Muscle layer of duodenum (tissue), 2 donors: ENCODE measurements at regions not wholly inside any gene's neighbourhood (a gene's known extent, or its start where the extent isn't known, plus 50 kb on each side); places are given as distances from the start of the nearest gene placed in this dataset.

Experiments
- H3K27ac ChIP-seq: one replicate; pipeline ENCODE4 v1.7.0; 2013; ENCODE audit warnings: mild to moderate bottlenecking, low read length
- H3K27me3 ChIP-seq: one replicate; pipeline ENCODE4 v1.7.0; 2013; ENCODE audit warnings: low read depth, mild to moderate bottlenecking, control low read depth, low read length
- H3K36me3 ChIP-seq, 2 donors: one replicate each; pipeline ENCODE4 v1.7.0; 2013; ENCODE audit warnings: low read length in 2 of 2, control low read depth in 1 of 2, mild to moderate bottlenecking in 1 of 2; ENCODE audit not compliant: insufficient read depth in 2 of 2, control insufficient read depth in 1 of 2
- H3K4me1 ChIP-seq, 2 donors: one replicate each; pipeline ENCODE4 v1.7.0; 2013; ENCODE audit warnings: low read length in 2 of 2, mild to moderate bottlenecking in 2 of 2, control low read depth in 1 of 2, moderate library complexity in 1 of 2; ENCODE audit not compliant: insufficient read depth in 2 of 2, control insufficient read depth in 1 of 2
- H3K4me3 ChIP-seq, 2 donors: one replicate each; pipeline ENCODE4 v1.7.0; 2013; ENCODE audit warnings: low read length in 2 of 2, low read depth in 1 of 2, mild to moderate bottlenecking in 1 of 2
- H3K9me3 ChIP-seq, 2 donors: one replicate each; pipeline ENCODE4 v1.7.0; 2013; ENCODE audit warnings: low read length in 2 of 2, control low read depth in 1 of 2, mild to moderate bottlenecking in 1 of 2; ENCODE audit not compliant: control insufficient read depth in 1 of 2
- donor health status: healthy.

GRCh38 chr20:6657904-6658303, 109.6 kb upstream of the BMP2 start:
- peaks cover 0 to 5% of the 10 kb centered on the region in 2 donors for H3K9me3 ChIP-seq
- H3K4me1 ChIP-seq = no peaks in the 10 kb centered on the region
- no peak overlapping the region for H3K27ac ChIP-seq
- H3K27me3 ChIP-seq = no peaks in the 10 kb centered on the region
- no peaks in the 10 kb centered on the region for H3K36me3 ChIP-seq
- no peak overlapping the region for H3K4me3 ChIP-seq

- H3K4me3 ChIP-seq = no peak overlapping the region
- H3K27me3 ChIP-seq = no peaks in the 10 kb centered on the region
- no peaks in the 10 kb centered on the region for H3K4me1 ChIP-seq
- no peaks in the 10 kb centered on the region for H3K36me3 ChIP-seq
- peaks cover 0 to 5% of the 10 kb centered on the region in 2 donors for H3K9me3 ChIP-seq
- H3K27ac ChIP-seq = no peak overlapping the region
Measured at GRCh38 chr20:6657111-6657510, 110.4 kb upstream of the BMP2 start.

GRCh38 chr20:6654513-6655252, 112.8 kb upstream of the BMP2 start:
- H3K4me3 ChIP-seq = no peak overlapping the region
- H3K4me1 ChIP-seq = no peaks in the 10 kb centered on the region
- H3K36me3 ChIP-seq = no peaks in the 10 kb centered on the region
- H3K9me3 ChIP-seq = no peaks in the 10 kb centered on the region
- no peak overlapping the region for H3K27ac ChIP-seq
- no peaks in the 10 kb centered on the region for H3K27me3 ChIP-seq

- Histone ChIP-seq H3K4me3 (no peak overlapping the region), H3K9me3 (no peaks in the 10 kb centered on the region), H3K36me3 (no peaks in the 10 kb centered on the region), H3K27ac (no peak overlapping the region), H3K27me3 (no peaks in the 10 kb centered on the region), H3K4me1 (no peaks in the 10 kb centered on the region)
Measured at GRCh38 chr20:6651561-6651960, 115.9 kb upstream of the BMP2 start.

GRCh38 chr20:6651016-6651415, 116.5 kb upstream of the BMP2 start:
- Histone ChIP-seq H3K36me3 (no peaks in the 10 kb centered on the region), H3K4me1 (no peaks in the 10 kb centered on the region), H3K27ac (no peak overlapping the region), H3K4me3 (no peak overlapping the region), H3K9me3 (no peaks in the 10 kb centered on the region), H3K27me3 (no peaks in the 10 kb centered on the region)

GRCh38 chr20:6646021-6646636, 121.4 kb upstream of the BMP2 start:
- no peaks in the 10 kb centered on the region for H3K27me3 ChIP-seq
- H3K9me3 ChIP-seq = no peaks in the 10 kb centered on the region
- no peak overlapping the region for H3K4me3 ChIP-seq
- no peak overlapping the region for H3K27ac ChIP-seq
- H3K4me1 ChIP-seq = no peaks in the 10 kb centered on the region
- H3K36me3 ChIP-seq = no peaks in the 10 kb centered on the region

GRCh38 chr20:6644813-6645628, 122.5 kb upstream of the BMP2 start:
- no peaks in the 10 kb centered on the region for H3K27me3 ChIP-seq
- no peaks in the 10 kb centered on the region for H3K9me3 ChIP-seq
- no peaks in the 10 kb centered on the region for H3K4me1 ChIP-seq
- no peaks in the 10 kb centered on the region for H3K36me3 ChIP-seq
- no peak overlapping the region for H3K27ac ChIP-seq
- no peak overlapping the region for H3K4me3 ChIP-seq

GRCh38 chr20:6641012-6641411, 126.5 kb upstream of the BMP2 start:
- no peaks in the 10 kb centered on the region for H3K9me3 ChIP-seq
- no peaks in the 10 kb centered on the region for H3K36me3 ChIP-seq
- H3K4me1 ChIP-seq = no peaks in the 10 kb centered on the region

GRCh38 chr20:6637160-6637579, 130.3 kb upstream of the BMP2 start:
- no peak overlapping the region for H3K4me3 ChIP-seq
- H3K36me3 ChIP-seq = no peaks in the 10 kb centered on the region
- no peak overlapping the region for H3K27ac ChIP-seq
- H3K9me3 ChIP-seq = no peaks in the 10 kb centered on the region
- H3K27me3 ChIP-seq = no peaks in the 10 kb centered on the region
- H3K4me1 ChIP-seq = no peaks in the 10 kb centered on the region

More at GRCh38 chr20:6641012-6641411, 126.5 kb upstream of the BMP2 start:
- H3K27me3 ChIP-seq = no peaks in the 10 kb centered on the region
- H3K4me3 ChIP-seq = no peak overlapping the region
- H3K27ac ChIP-seq = no peak overlapping the region

- Histone ChIP-seq H3K27ac (no peak overlapping the region), H3K9me3 (no peaks in the 10 kb centered on the region), H3K4me1 (no peaks in the 10 kb centered on the region), H3K36me3 (no peaks in the 10 kb centered on the region), H3K4me3 (no peak overlapping the region), H3K27me3 (no peaks in the 10 kb centered on the region)
Measured at GRCh38 chr20:6636209-6637159, 131.0 kb upstream of the BMP2 start.
